G401 (cell line): ENCODE measurements at regions not wholly inside any gene's neighbourhood (a gene's known extent, or its start where the extent isn't known, plus 50 kb on each side); places are given as distances from the start of the nearest gene placed in this dataset.
A peak's percentile ranks its signal among the peaks of the same experiment; 100 is the strongest.
"Not testable (repeated sequence)": the region's sequence is repeated elsewhere in the genome, so short reads cannot be mapped to it uniquely, and the experiment has no call there.

Experiments used
- DNase-seq: peaks from one replicate; pipeline ENCODE4 v3.0.0-alpha.2; 2015; ENCODE audit warnings: low spot score
- in situ Hi-C: cut with HindIII; loops from 2 replicates; pipeline ENCODE4 v1.10.0; 2016; ENCODE audit warnings: low sequenced_read_pairs, mixed read lengths

GRCh38 chr22:48492366-48493320 is 1335.0 kb downstream of the BRD1 start:
- in situ Hi-C loops = no loop called here
- DNase-seq = peak; percentile 95

GRCh38 chr22:48491451-48491941 is 1336.2 kb downstream of the BRD1 start:
- DNase-seq = peak; percentile 65

GRCh38 chr22:48490500-48491411 is 1336.9 kb downstream of the BRD1 start:
- DNase-seq = peak; percentile 76
- in situ Hi-C loops = no loop called here

More at GRCh38 chr22:48491451-48491941, 1336.2 kb downstream of the BRD1 start:
- in situ Hi-C loops = no loop called here

GRCh38 chr22:48489551-48490499 is 1337.8 kb downstream of the BRD1 start:
- in situ Hi-C loops = no loop called here
- DNase-seq = peak; percentile 47

GRCh38 chr22:48488611-48489511 is 1338.8 kb downstream of the BRD1 start:
- DNase-seq = peak; percentile 32
- in situ Hi-C loops = no loop called here

- DNase-seq = peak; percentile 71
- in situ Hi-C loops = no loop called here
Observed at GRCh38 chr22:48488149-48488551, 1339.5 kb downstream of the BRD1 start.

- in situ Hi-C loops = no loop called here
Observed at GRCh38 chr22:48486558-48486957, 1341.1 kb downstream of the BRD1 start.

GRCh38 chr22:48486134-48486532 is 1341.5 kb downstream of the BRD1 start:
- DNase-seq = no peak
- in situ Hi-C loops = no loop called here

More at GRCh38 chr22:48486558-48486957, 1341.1 kb downstream of the BRD1 start:
- no peak for DNase-seq

GRCh38 chr22:48485149-48486133 is 1342.2 kb downstream of the BRD1 start:
- DNase-seq = no peak
- in situ Hi-C loops = no loop called here

GRCh38 chr22:48483764-48484528 is 1343.7 kb downstream of the BRD1 start:
- DNase-seq = peak; percentile 23
- in situ Hi-C loops = no loop called here

GRCh38 chr22:48482771-48483170 is 1344.9 kb downstream of the BRD1 start:
- in situ Hi-C loops = no loop called here
- no peak for DNase-seq

- DNase-seq, in situ Hi-C loops: not testable (repeated sequence)
Observed at GRCh38 chr22:48482198-48482597, 1345.5 kb downstream of the BRD1 start.

- in situ Hi-C loops = no loop called here
- DNase-seq = no peak
Observed at GRCh38 chr22:48481748-48482147, 1345.9 kb downstream of the BRD1 start.

GRCh38 chr22:48478529-48479265 is 1349.0 kb downstream of the BRD1 start:
- DNase-seq = no peak
- in situ Hi-C loops = no loop called here

- DNase-seq = no peak
- in situ Hi-C loops = no loop called here
Observed at GRCh38 chr22:48478124-48478523, 1349.5 kb downstream of the BRD1 start.
